ENCODE measurements at regions not wholly inside any gene's neighbourhood (a gene's known extent, or its start where the extent isn't known, plus 50 kb on each side); places are given as distances from the start of the nearest gene placed in this dataset.

- DNase-seq = no peak
- H3K4me2 ChIP-seq (ENCODE audit: low read depth, low read length, poor library complexity, severe bottlenecking) = no peak overlapping the region
Measured at GRCh38 chr12:115815924-115816323, 461.6 kb downstream of the MED13L start.

GRCh38 chr12:115813256-115813655 lies 464.2 kb downstream of the MED13L start:
- no peak overlapping the region for H3K9ac ChIP-seq (ENCODE audit: low read length)
- no peak for DNase-seq
- no peaks in the 10 kb centered on the region for H3K79me2 ChIP-seq (ENCODE audit: low read length)
- H3K4me2 ChIP-seq (ENCODE audit: low read depth, low read length, poor library complexity, severe bottlenecking) = no peak overlapping the region
- no peaks in the 10 kb centered on the region for H3K27me3 ChIP-seq (ENCODE audit: low read length)
- no peaks in the 10 kb centered on the region for H3K36me3 ChIP-seq (ENCODE audit: insufficient read depth, low read length)
- H2AFZ ChIP-seq (ENCODE audit: low read length) = no peak overlapping the region
- H4K20me1 ChIP-seq (ENCODE audit: insufficient read depth, low read depth, low read length) = no peaks in the 10 kb centered on the region
- no peaks in the 10 kb centered on the region for H3K9me2 ChIP-seq (replicated peaks; ENCODE audit: insufficient read depth, low read length)
- H3K4me3 ChIP-seq (ENCODE audit: low read length) = no peak overlapping the region
- no peak overlapping the region for H3K27ac ChIP-seq (ENCODE audit: low read length)
- H3K9me3 ChIP-seq (ENCODE audit: low read length) = no peaks in the 10 kb centered on the region; the same call in 1 of the 2 replicates
- no peaks in the 10 kb centered on the region for H3K4me1 ChIP-seq (ENCODE audit: low read length)

More at GRCh38 chr12:115815924-115816323, 461.6 kb downstream of the MED13L start:
- H3K4me1 ChIP-seq (ENCODE audit: low read length) = no peaks in the 10 kb centered on the region
- H3K27ac ChIP-seq (ENCODE audit: low read length) = no peak overlapping the region
- no peaks in the 10 kb centered on the region for H3K27me3 ChIP-seq (ENCODE audit: low read length)
- H3K4me3 ChIP-seq (ENCODE audit: low read length) = no peak overlapping the region
- no peaks in the 10 kb centered on the region for H3K36me3 ChIP-seq (ENCODE audit: insufficient read depth, low read length)
- no peaks in the 10 kb centered on the region; the same call in 1 of the 2 replicates for H3K9me3 ChIP-seq (ENCODE audit: low read length)
- no peaks in the 10 kb centered on the region for H4K20me1 ChIP-seq (ENCODE audit: insufficient read depth, low read depth, low read length)
- H3K79me2 ChIP-seq (ENCODE audit: low read length) = no peaks in the 10 kb centered on the region
- no peak overlapping the region for H2AFZ ChIP-seq (ENCODE audit: low read length)
- no peak overlapping the region for H3K9ac ChIP-seq (ENCODE audit: low read length)
- no peaks in the 10 kb centered on the region for H3K9me2 ChIP-seq (replicated peaks; ENCODE audit: insufficient read depth, low read length)

GRCh38 chr12:115811929-115812328 lies 465.6 kb downstream of the MED13L start:
- DNase-seq = no peak
- Histone ChIP-seq H2AFZ (ENCODE audit: low read length) (no peak overlapping the region), H3K4me2 (ENCODE audit: low read depth, low read length, poor library complexity, severe bottlenecking) (no peak overlapping the region), H3K9me2 (replicated peaks; ENCODE audit: insufficient read depth, low read length) (no peaks in the 10 kb centered on the region), H3K4me1 (ENCODE audit: low read length) (no peaks in the 10 kb centered on the region), H3K4me3 (ENCODE audit: low read length) (no peak overlapping the region), H3K9me3 (ENCODE audit: low read length) (no peaks in the 10 kb centered on the region; the same call in 1 of the 2 replicates), H3K9ac (ENCODE audit: low read length) (no peak overlapping the region), H3K36me3 (ENCODE audit: insufficient read depth, low read length) (no peaks in the 10 kb centered on the region), H3K27ac (ENCODE audit: low read length) (no peak overlapping the region), H3K27me3 (ENCODE audit: low read length) (no peaks in the 10 kb centered on the region), H4K20me1 (ENCODE audit: insufficient read depth, low read depth, low read length) (no peaks in the 10 kb centered on the region), H3K79me2 (ENCODE audit: low read length) (no peaks in the 10 kb centered on the region)

- no peaks in the 10 kb centered on the region for H3K79me2 ChIP-seq (ENCODE audit: low read length)
- no peaks in the 10 kb centered on the region for H3K27me3 ChIP-seq (ENCODE audit: low read length)
- no peak overlapping the region for H2AFZ ChIP-seq (ENCODE audit: low read length)
- no peak overlapping the region for H3K4me3 ChIP-seq (ENCODE audit: low read length)
- no peaks in the 10 kb centered on the region; the same call in 1 of the 2 replicates for H3K9me3 ChIP-seq (ENCODE audit: low read length)
- no peak overlapping the region for H3K27ac ChIP-seq (ENCODE audit: low read length)
- H4K20me1 ChIP-seq (ENCODE audit: insufficient read depth, low read depth, low read length) = no peaks in the 10 kb centered on the region
- no peak overlapping the region for H3K9ac ChIP-seq (ENCODE audit: low read length)
- no peaks in the 10 kb centered on the region for H3K36me3 ChIP-seq (ENCODE audit: insufficient read depth, low read length)
- no peaks in the 10 kb centered on the region for H3K4me1 ChIP-seq (ENCODE audit: low read length)
- DNase-seq = no peak
- H3K9me2 ChIP-seq (replicated peaks; ENCODE audit: insufficient read depth, low read length) = no peaks in the 10 kb centered on the region
- no peak overlapping the region for H3K4me2 ChIP-seq (ENCODE audit: low read depth, low read length, poor library complexity, severe bottlenecking)
Measured at GRCh38 chr12:115811045-115811444, 466.4 kb downstream of the MED13L start.

GRCh38 chr12:115810122-115810901 lies 467.2 kb downstream of the MED13L start:
- Histone ChIP-seq H4K20me1 (ENCODE audit: insufficient read depth, low read depth, low read length) (no peaks in the 10 kb centered on the region), H3K27ac (ENCODE audit: low read length) (no peak overlapping the region), H3K4me3 (ENCODE audit: low read length) (no peak overlapping the region), H3K9me2 (replicated peaks; ENCODE audit: insufficient read depth, low read length) (no peaks in the 10 kb centered on the region), H3K36me3 (ENCODE audit: insufficient read depth, low read length) (no peaks in the 10 kb centered on the region), H3K4me1 (ENCODE audit: low read length) (no peaks in the 10 kb centered on the region), H3K9ac (ENCODE audit: low read length) (no peak overlapping the region), H3K4me2 (ENCODE audit: low read depth, low read length, poor library complexity, severe bottlenecking) (no peak overlapping the region), H3K9me3 (ENCODE audit: low read length) (no peaks in the 10 kb centered on the region; the same call in 1 of the 2 replicates), H3K27me3 (ENCODE audit: low read length) (no peaks in the 10 kb centered on the region), H3K79me2 (ENCODE audit: low read length) (no peaks in the 10 kb centered on the region), H2AFZ (ENCODE audit: low read length) (no peak overlapping the region)
- no peak for DNase-seq

- no peaks in the 10 kb centered on the region for H3K79me2 ChIP-seq (ENCODE audit: low read length)
- no peaks in the 10 kb centered on the region for H3K9me3 ChIP-seq (ENCODE audit: low read length)
- H3K36me3 ChIP-seq (ENCODE audit: insufficient read depth, low read length) = no peaks in the 10 kb centered on the region
- H3K27ac ChIP-seq (ENCODE audit: low read length) = no peak overlapping the region
- H3K4me3 ChIP-seq (ENCODE audit: low read length) = no peak overlapping the region
- no peak overlapping the region for H3K4me2 ChIP-seq (ENCODE audit: low read depth, low read length, poor library complexity, severe bottlenecking)
- H3K27me3 ChIP-seq (ENCODE audit: low read length) = no peaks in the 10 kb centered on the region
- no peaks in the 10 kb centered on the region for H3K4me1 ChIP-seq (ENCODE audit: low read length)
- no peak overlapping the region for H3K9ac ChIP-seq (ENCODE audit: low read length)
- no peaks in the 10 kb centered on the region for H3K9me2 ChIP-seq (replicated peaks; ENCODE audit: insufficient read depth, low read length)
- H4K20me1 ChIP-seq (ENCODE audit: insufficient read depth, low read depth, low read length) = no peaks in the 10 kb centered on the region
- no peak for DNase-seq
- H2AFZ ChIP-seq (ENCODE audit: low read length) = no peak overlapping the region
Measured at GRCh38 chr12:115806000-115806399, 471.5 kb downstream of the MED13L start.

GRCh38 chr12:115802767-115803166 lies 474.7 kb downstream of the MED13L start:
- Histone ChIP-seq H2AFZ (ENCODE audit: low read length) (no peak overlapping the region), H3K9ac (ENCODE audit: low read length) (no peak overlapping the region), H3K4me3 (ENCODE audit: low read length) (no peak overlapping the region), H3K9me3 (ENCODE audit: low read length) (no peaks in the 10 kb centered on the region), H4K20me1 (ENCODE audit: insufficient read depth, low read depth, low read length) (no peaks in the 10 kb centered on the region), H3K4me2 (ENCODE audit: low read depth, low read length, poor library complexity, severe bottlenecking) (no peak overlapping the region), H3K27me3 (ENCODE audit: low read length) (no peaks in the 10 kb centered on the region), H3K4me1 (ENCODE audit: low read length) (no peaks in the 10 kb centered on the region), H3K79me2 (ENCODE audit: low read length) (no peaks in the 10 kb centered on the region), H3K9me2 (replicated peaks; ENCODE audit: insufficient read depth, low read length) (no peaks in the 10 kb centered on the region), H3K36me3 (ENCODE audit: insufficient read depth, low read length) (no peaks in the 10 kb centered on the region), H3K27ac (ENCODE audit: low read length) (no peak overlapping the region)
- no peak for DNase-seq

GRCh38 chr12:115801871-115802270 lies 475.6 kb downstream of the MED13L start:
- Histone ChIP-seq H3K4me3 (ENCODE audit: low read length) (no peak overlapping the region), H3K36me3 (ENCODE audit: insufficient read depth, low read length) (no peaks in the 10 kb centered on the region), H3K9me3 (ENCODE audit: low read length) (no peaks in the 10 kb centered on the region)

More at GRCh38 chr12:115801871-115802270, 475.6 kb downstream of the MED13L start:
- H3K27me3 ChIP-seq (ENCODE audit: low read length) = no peaks in the 10 kb centered on the region
- H3K27ac ChIP-seq (ENCODE audit: low read length) = no peak overlapping the region
- no peaks in the 10 kb centered on the region for H3K4me1 ChIP-seq (ENCODE audit: low read length)
- no peak overlapping the region for H3K4me2 ChIP-seq (ENCODE audit: low read depth, low read length, poor library complexity, severe bottlenecking)
- no peaks in the 10 kb centered on the region for H3K9me2 ChIP-seq (replicated peaks; ENCODE audit: insufficient read depth, low read length)
- no peaks in the 10 kb centered on the region for H4K20me1 ChIP-seq (ENCODE audit: insufficient read depth, low read depth, low read length)
- no peak overlapping the region for H2AFZ ChIP-seq (ENCODE audit: low read length)
- H3K9ac ChIP-seq (ENCODE audit: low read length) = no peak overlapping the region
- no peak for DNase-seq
- no peaks in the 10 kb centered on the region for H3K79me2 ChIP-seq (ENCODE audit: low read length)

Data from Karpas-422 (cell line).